ENCODE measurements at regions not wholly inside any gene's neighbourhood (a gene's known extent, or its start where the extent isn't known, plus 50 kb on each side); places are given as distances from the start of the nearest gene placed in this dataset.
A peak's percentile ranks its signal among the peaks of the same experiment; 100 is the strongest.

DNA sequence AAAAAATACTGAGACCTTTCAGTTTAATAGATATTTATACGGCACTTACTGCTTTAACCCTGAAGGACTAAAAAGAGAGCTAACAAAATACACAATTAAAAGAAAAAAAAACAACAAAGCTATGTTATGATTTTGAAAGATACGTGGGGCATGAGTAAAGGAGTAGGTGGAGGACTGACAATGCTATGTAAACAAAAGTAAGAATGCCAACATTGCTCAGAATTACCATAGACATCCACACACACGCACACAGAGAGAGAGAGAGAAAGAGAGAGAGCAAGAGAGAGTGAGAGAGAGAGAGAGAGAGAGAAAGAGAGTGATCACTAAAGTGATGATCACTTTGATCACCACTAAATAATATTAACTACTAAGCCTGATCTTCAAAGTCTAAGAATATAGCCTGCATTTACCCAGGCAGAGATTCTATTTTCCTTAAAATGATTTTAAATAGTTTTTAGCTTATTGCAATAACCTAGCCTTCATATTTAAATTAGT is 313.9 kb upstream of the SPANXN4 start:
- H3K4me1 ChIP-seq (ENCODE audit: control insufficient read depth, insufficient read depth, low read length), result no peaks in the 10 kb centered on the region
- no peaks in the 10 kb centered on the region for H3K36me3 ChIP-seq (ENCODE audit: control insufficient read depth in 2 of 2, insufficient read depth in 1 of 2, low read length in 2 of 2)
- no peak overlapping the region for H3K4me3 ChIP-seq (ENCODE audit: low read depth, low read length)
- H3K9me3 ChIP-seq (ENCODE audit: control insufficient read depth, insufficient read depth, low read depth, low read length), result no peaks in the 10 kb centered on the region; the same call in 1 of the 2 replicates
- ChIA-PET POLR2A (no interaction called here), CTCF (no interaction called here)
- no peak overlapping the region for H3K27ac ChIP-seq (ENCODE audit: extremely low read depth, low read depth, low read length)
- TF ChIP-seq ZNF654 (tag by site-specific recombination; IDR thresholded peaks at IDR 0.05; ENCODE audit: low read depth) (no peak), ZNF24 (tag by site-specific recombination; IDR thresholded peaks at IDR 0.05) (no peak), ZNF596 (tag by site-specific recombination; IDR thresholded peaks at IDR 0.05) (peak; percentile 74)

DNA sequence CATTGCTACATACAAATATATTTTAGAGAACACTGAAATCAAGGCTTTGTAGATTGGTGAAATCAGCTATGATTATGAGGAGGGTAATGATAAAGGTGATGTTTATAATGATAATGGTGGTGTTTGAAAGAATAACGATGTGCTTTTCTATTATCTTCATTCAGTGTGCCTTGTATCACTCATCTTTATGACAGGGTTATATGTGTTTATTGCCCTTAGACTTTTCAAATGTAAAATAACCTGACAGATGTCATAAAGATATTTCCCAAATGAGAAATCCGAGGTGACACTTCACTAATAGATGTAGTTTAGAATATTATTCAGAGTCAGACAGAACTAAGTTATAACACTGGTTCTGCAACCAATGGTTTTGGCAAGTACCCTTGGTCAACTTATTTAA is 323.0 kb upstream of the SPANXN4 start:
- H3K36me3 ChIP-seq (ENCODE audit: control insufficient read depth in 2 of 2, insufficient read depth in 1 of 2, low read length in 2 of 2), result no peaks in the 10 kb centered on the region
- TF ChIP-seq ZNF623 (tag by site-specific recombination; IDR thresholded peaks at IDR 0.05), result no peak
- no peak for TF ChIP-seq HOXD13 (CRISPR knock-in tag; IDR thresholded peaks at IDR 0.05; ENCODE audit: borderline replicate concordance)
- H3K9me3 ChIP-seq (ENCODE audit: control insufficient read depth, insufficient read depth, low read depth, low read length), result no peaks in the 10 kb centered on the region
- no peak overlapping the region for H3K4me3 ChIP-seq (ENCODE audit: low read depth, low read length)
- no peaks in the 10 kb centered on the region for H3K4me1 ChIP-seq (ENCODE audit: control insufficient read depth, insufficient read depth, low read length)
- no peak overlapping the region for H3K27ac ChIP-seq (ENCODE audit: extremely low read depth, low read depth, low read length)
- ChIA-PET POLR2A (no interaction called here), CTCF (no interaction called here)

GRCh38 chrX:142688256-142688655 is 337.5 kb upstream of the SPANXN4 start:
- Histone ChIP-seq H3K9me3 (ENCODE audit: control insufficient read depth, insufficient read depth, low read depth, low read length) (no peaks in the 10 kb centered on the region), H3K4me1 (ENCODE audit: control insufficient read depth, insufficient read depth, low read length) (no peaks in the 10 kb centered on the region), H3K27ac (ENCODE audit: extremely low read depth, low read depth, low read length) (no peak overlapping the region), H3K36me3 (ENCODE audit: control insufficient read depth in 2 of 2, insufficient read depth in 1 of 2, low read length in 2 of 2) (no peaks in the 10 kb centered on the region), H3K4me3 (ENCODE audit: low read depth, low read length) (no peak overlapping the region)
- POLR2A ChIA-PET, result no interaction called here
- CTCF ChIA-PET, result no interaction called here
- TF ChIP-seq ZNF114 (tag by site-specific recombination; IDR thresholded peaks at IDR 0.05) (no peak), ZNF239 (tag by site-specific recombination; IDR thresholded peaks at IDR 0.05) (no peak), ZNF266 (tag by site-specific recombination; IDR thresholded peaks at IDR 0.05; ENCODE audit: low read depth) (no peak), ZNF776 (tag by site-specific recombination; IDR thresholded peaks at IDR 0.05; ENCODE audit: borderline replicate concordance) (no peak), ZNF433 (tag by site-specific recombination; IDR thresholded peaks at IDR 0.05; ENCODE audit: low read depth) (no peak), ZNF548 (tag by site-specific recombination; IDR thresholded peaks at IDR 0.05) (no peak), ZEB2 (tag by site-specific recombination; IDR thresholded peaks at IDR 0.05) (no peak), CTCF (tag by site-specific recombination; IDR thresholded peaks at IDR 0.05) (no peak), KLF1 (tag by site-specific recombination; IDR thresholded peaks at IDR 0.05) (no peak), HOXD13 (CRISPR knock-in tag; IDR thresholded peaks at IDR 0.05; ENCODE audit: borderline replicate concordance) (no peak), ZNF133 (tag by site-specific recombination; IDR thresholded peaks at IDR 0.05) (no peak), ZXDB (tag by site-specific recombination; IDR thresholded peaks at IDR 0.05) (no peak)
- TF ChIP-seq, protein P1, sequence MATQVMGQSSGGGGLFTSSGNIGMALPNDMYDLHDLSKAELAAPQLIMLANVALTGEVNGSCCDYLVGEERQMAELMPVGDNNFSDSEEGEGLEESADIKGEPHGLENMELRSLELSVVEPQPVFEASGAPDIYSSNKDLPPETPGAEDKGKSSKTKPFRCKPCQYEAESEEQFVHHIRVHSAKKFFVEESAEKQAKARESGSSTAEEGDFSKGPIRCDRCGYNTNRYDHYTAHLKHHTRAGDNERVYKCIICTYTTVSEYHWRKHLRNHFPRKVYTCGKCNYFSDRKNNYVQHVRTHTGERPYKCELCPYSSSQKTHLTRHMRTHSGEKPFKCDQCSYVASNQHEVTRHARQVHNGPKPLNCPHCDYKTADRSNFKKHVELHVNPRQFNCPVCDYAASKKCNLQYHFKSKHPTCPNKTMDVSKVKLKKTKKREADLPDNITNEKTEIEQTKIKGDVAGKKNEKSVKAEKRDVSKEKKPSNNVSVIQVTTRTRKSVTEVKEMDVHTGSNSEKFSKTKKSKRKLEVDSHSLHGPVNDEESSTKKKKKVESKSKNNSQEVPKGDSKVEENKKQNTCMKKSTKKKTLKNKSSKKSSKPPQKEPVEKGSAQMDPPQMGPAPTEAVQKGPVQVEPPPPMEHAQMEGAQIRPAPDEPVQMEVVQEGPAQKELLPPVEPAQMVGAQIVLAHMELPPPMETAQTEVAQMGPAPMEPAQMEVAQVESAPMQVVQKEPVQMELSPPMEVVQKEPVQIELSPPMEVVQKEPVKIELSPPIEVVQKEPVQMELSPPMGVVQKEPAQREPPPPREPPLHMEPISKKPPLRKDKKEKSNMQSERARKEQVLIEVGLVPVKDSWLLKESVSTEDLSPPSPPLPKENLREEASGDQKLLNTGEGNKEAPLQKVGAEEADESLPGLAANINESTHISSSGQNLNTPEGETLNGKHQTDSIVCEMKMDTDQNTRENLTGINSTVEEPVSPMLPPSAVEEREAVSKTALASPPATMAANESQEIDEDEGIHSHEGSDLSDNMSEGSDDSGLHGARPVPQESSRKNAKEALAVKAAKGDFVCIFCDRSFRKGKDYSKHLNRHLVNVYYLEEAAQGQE (tag by site-specific recombination; IDR thresholded peaks at IDR 0.05), result no peak
- TF ChIP-seq, protein P2, sequence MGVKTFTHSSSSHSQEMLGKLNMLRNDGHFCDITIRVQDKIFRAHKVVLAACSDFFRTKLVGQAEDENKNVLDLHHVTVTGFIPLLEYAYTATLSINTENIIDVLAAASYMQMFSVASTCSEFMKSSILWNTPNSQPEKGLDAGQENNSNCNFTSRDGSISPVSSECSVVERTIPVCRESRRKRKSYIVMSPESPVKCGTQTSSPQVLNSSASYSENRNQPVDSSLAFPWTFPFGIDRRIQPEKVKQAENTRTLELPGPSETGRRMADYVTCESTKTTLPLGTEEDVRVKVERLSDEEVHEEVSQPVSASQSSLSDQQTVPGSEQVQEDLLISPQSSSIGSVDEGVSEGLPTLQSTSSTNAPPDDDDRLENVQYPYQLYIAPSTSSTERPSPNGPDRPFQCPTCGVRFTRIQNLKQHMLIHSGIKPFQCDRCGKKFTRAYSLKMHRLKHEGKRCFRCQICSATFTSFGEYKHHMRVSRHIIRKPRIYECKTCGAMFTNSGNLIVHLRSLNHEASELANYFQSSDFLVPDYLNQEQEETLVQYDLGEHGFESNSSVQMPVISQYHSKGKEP (tag by site-specific recombination; IDR thresholded peaks at IDR 0.05), result no peak
- TF ChIP-seq, protein P3, sequence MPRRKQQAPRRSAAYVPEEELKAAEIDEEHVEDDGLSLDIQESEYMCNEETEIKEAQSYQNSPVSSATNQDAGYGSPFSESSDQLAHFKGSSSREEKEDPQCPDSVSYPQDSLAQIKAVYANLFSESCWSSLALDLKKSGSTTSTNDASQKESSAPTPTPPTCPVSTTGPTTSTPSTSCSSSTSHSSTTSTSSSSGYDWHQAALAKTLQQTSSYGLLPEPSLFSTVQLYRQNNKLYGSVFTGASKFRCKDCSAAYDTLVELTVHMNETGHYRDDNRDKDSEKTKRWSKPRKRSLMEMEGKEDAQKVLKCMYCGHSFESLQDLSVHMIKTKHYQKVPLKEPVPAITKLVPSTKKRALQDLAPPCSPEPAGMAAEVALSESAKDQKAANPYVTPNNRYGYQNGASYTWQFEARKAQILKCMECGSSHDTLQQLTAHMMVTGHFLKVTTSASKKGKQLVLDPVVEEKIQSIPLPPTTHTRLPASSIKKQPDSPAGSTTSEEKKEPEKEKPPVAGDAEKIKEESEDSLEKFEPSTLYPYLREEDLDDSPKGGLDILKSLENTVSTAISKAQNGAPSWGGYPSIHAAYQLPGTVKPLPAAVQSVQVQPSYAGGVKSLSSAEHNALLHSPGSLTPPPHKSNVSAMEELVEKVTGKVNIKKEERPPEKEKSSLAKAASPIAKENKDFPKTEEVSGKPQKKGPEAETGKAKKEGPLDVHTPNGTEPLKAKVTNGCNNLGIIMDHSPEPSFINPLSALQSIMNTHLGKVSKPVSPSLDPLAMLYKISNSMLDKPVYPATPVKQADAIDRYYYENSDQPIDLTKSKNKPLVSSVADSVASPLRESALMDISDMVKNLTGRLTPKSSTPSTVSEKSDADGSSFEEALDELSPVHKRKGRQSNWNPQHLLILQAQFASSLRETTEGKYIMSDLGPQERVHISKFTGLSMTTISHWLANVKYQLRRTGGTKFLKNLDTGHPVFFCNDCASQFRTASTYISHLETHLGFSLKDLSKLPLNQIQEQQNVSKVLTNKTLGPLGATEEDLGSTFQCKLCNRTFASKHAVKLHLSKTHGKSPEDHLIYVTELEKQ (tag by site-specific recombination; IDR thresholded peaks at IDR 0.05; ENCODE audit: borderline replicate concordance), result no peak
